ENCODE measurements at regions not wholly inside any gene's neighbourhood (a gene's known extent, or its start where the extent isn't known, plus 50 kb on each side); places are given as distances from the start of the nearest gene placed in this dataset.
"Not testable (repeated sequence)": the region's sequence is repeated elsewhere in the genome, so short reads cannot be mapped to it uniquely, and the experiment has no call there.

- no peak for DNase-seq
These were observed 271.1 kb downstream of the CCER1 start for GRCh38 chr12:90683871-90684270.

- DNase-seq, result no peak
These were observed 272.6 kb downstream of the CCER1 start for GRCh38 chr12:90682398-90682797.

- DNase-seq, result no peak
These were observed 275.3 kb downstream of the CCER1 start for GRCh38 chr12:90679674-90680073.

GRCh38 chr12:90677552-90677951, 277.4 kb downstream of the CCER1 start:
- DNase-seq, result no peak

- DNase-seq, result no peak
These were observed 277.9 kb downstream of the CCER1 start for GRCh38 chr12:90677055-90677454.

- no peak for DNase-seq
These were observed 279.9 kb downstream of the CCER1 start for GRCh38 chr12:90675106-90675505.

GRCh38 chr12:90672081-90672480, 282.9 kb downstream of the CCER1 start:
- DNase-seq, result no peak

- not testable (repeated sequence) for DNase-seq
These were observed 291.0 kb downstream of the CCER1 start for GRCh38 chr12:90663949-90664348.

- no peak for DNase-seq
These were observed 295.9 kb downstream of the CCER1 start for GRCh38 chr12:90659060-90659459.

GRCh38 chr12:90653040-90653439, 301.9 kb downstream of the CCER1 start:
- DNase-seq, result no peak

GRCh38 chr12:90652280-90652679, 302.7 kb downstream of the CCER1 start:
- DNase-seq, result no peak

GRCh38 chr12:90645181-90645580, 309.8 kb downstream of the CCER1 start:
- no peak for DNase-seq

GRCh38 chr12:90631591-90632212, 323.3 kb downstream of the CCER1 start:
- no peak for DNase-seq

GRCh38 chr12:90630006-90630405, 325.0 kb downstream of the CCER1 start:
- no peak for DNase-seq

- DNase-seq, result no peak
These were observed 326.8 kb downstream of the CCER1 start for GRCh38 chr12:90628213-90628612.

GRCh38 chr12:90627180-90627896, 327.6 kb downstream of the CCER1 start:
- no peak for DNase-seq

GRCh38 chr12:90622431-90622830, 332.5 kb downstream of the CCER1 start:
- DNase-seq, result no peak

- DNase-seq, result no peak
These were observed 333.0 kb downstream of the CCER1 start for GRCh38 chr12:90621927-90622326.

GRCh38 chr12:90619943-90620342, 335.0 kb downstream of the CCER1 start:
- no peak for DNase-seq

GRCh38 chr12:90618586-90618985, 336.4 kb downstream of the CCER1 start:
- DNase-seq, result no peak

GRCh38 chr12:90611891-90612290, 343.1 kb downstream of the CCER1 start:
- DNase-seq, result no peak

GRCh38 chr12:90611048-90611447, 343.9 kb downstream of the CCER1 start:
- no peak for DNase-seq

GRCh38 chr12:90593596-90594295, 361.2 kb downstream of the CCER1 start:
- DNase-seq, result no peak

- DNase-seq, result no peak
These were observed 365.0 kb downstream of the CCER1 start for GRCh38 chr12:90589956-90590355.
